T47D (cell line): ENCODE measurements at regions not wholly inside any gene's neighbourhood (a gene's known extent, or its start where the extent isn't known, plus 50 kb on each side); places are given as distances from the start of the nearest gene placed in this dataset.

Experiments used
- DNase-seq, 2 experiments: peaks; one replicate each; pipeline versions ENCODE4 v3.0.0 to v3.0.0-alpha.2; 2011 to 2012; ENCODE audit warnings: low read depth in 1 of 2, low spot score in 1 of 2
- JUND ChIP-seq: IDR thresholded peaks from 2 replicates; pipeline ENCODE4 v1.6.1; 2012; ENCODE audit warnings: low read depth
- in situ Hi-C: cut with HindIII; loops from 2 replicates; pipeline ENCODE4 v1.10.0; 2016; ENCODE audit warnings: low sequenced_read_pairs, low pct_unique_long_range_greater_than_20kb

DNA sequence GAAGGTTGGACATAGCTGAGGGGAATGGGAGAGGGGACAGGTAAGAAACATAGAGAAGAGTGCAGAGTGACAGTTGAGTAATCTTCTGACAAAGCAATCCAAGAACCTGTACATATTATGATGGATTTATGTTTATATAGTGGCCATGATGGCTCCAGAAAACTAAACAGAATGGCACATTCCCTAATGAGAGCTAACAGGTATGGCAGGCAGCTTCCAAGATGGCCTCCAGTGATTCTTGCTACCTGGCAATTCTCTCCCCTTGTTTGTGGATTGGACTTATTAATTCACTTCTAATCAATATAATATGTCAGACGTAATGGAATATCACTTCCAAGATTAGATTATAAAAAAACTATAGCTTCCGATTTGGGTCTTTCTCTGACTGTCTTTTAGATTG is 359.5 kb downstream of the DTHD1 start:
- TF ChIP-seq JUND: no peak
- DNase-seq: no peak
- in situ Hi-C loops: no loop called here

DNA sequence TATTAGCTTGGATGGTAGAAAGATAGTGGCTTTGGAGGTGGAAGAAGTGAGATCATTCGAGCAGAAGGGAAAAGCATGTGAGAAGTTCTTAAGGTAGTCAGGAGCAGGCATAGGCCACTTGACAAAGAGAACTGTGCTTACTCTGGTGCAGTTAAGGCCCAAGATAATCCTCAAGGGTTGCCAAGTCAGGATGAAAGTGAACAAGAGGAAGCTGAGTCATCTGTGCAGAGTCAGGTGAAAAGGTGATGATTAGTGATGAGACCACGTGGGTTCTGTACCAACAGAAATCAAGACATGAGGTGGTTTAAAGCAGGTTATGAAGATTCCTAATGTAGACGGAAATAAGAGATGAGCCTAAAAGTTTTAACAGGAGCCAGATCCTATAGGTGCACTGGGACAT is 369.8 kb downstream of the DTHD1 start:
- in situ Hi-C loops: no loop called here
- DNase-seq: no peak
- TF ChIP-seq JUND: no peak

DNA sequence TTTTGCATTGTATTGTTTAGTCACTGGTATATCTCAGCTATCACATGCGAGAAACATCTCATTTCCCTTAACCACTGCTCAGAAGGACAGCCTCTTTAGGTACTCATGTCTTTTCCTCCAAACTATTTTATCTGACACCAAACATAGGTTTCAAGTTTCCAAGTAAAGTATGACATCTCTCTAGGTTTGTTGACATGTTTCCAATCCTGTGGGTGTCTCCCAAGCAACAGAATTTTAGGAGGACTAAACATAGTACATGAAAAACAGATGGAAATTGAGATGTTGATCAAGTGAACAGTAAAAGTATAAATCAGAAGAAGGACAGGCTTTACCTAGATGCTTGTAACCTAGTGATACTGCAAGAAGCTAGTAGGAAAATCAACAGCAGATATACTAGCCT is 371.4 kb downstream of the DTHD1 start:
- in situ Hi-C loops: no loop called here
- no peak for TF ChIP-seq JUND
- DNase-seq: no peak

DNA sequence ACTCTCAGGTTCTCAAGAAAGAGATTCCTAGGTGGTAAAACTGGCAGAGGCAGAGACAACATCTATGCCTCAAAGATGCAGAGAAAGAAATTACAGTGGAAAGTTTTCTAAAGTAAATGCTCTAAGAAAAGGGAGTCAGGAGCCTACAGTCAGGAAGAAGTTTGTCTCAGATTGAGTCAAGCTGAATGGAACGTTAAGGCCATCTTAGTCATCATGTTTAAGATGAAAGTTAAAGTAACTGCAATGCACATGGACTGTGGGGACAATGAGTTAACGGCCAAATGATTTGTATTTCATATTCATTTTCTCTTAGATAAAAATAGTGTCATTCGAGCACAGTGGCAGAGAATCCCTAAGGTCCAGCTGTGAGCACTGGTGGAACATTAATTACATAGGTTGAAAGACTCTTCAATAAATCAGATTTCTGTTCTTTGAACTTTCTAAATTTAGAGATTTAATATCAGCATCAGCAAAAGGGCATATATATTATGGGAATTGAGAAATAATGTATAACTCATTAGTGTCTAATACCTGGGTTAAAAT is 384.6 kb downstream of the DTHD1 start:
- no peak for DNase-seq
- in situ Hi-C loops: no loop called here
- TF ChIP-seq JUND: no peak

DNA sequence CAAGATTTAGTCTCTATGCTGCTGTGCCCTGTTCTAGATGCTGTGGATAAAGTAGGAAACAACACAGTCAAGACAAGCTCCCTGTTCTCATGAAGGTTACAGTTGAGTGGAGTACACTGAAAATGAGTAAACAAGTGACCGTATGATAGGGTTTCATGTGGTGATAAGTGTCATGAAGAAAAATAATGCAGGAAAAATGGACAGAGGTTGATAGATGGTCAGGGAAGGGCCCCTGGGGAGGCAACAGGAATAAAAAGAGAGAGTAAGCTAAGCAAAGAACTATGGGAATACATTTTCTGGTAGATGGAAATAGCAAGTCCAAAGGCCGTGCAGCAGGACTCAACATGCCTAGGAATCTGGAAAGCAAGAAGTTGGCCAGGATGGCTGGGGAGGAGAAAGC is 394.0 kb downstream of the DTHD1 start:
- in situ Hi-C loops: no loop called here
- no peak for TF ChIP-seq JUND
- DNase-seq: no peak

DNA sequence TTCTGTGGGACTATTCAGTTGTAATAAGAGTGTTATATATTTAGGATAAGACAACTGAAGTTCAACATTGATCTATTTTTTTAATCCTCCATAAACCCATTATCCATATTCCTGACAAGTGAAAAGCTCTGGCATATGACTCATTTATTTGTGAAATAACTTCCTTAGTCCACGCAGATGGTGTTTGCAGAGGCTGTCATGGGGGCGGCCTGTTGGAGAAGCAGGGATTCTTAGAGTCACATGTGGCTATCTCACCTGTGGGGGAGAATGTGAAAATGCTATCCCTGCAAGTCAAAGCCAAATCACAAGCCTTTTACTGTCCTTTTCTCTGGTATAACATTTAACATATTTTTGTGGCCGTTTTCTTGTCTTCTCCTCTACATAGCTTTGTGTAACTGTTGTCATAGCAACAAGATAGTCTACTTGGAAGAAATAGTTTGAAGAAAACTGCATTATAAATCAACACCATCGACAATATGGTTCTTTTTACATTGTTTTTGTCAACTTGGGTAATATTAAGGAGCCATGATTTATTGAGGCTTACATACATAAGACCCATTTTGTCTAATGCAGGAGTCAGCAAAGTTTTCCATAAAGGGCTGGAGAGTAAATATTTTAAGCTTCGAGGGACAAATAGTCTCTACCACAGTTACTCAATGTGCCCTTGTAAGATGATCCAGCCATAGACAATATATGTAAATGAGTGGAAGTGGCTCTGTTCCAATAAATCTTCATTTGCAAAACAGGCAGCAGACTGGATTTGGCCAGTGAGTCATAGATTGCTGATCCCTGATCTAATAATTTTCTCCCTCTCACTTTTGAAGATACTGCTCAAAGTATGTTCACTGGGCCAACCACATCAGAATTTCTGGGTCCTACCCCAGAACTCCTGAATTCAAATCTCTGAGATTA is 395.0 kb downstream of the DTHD1 start:
- in situ Hi-C loops: no loop called here
- TF ChIP-seq JUND: no peak
- peak in 1 of 2 experiments; percentile 3 for DNase-seq

DNA sequence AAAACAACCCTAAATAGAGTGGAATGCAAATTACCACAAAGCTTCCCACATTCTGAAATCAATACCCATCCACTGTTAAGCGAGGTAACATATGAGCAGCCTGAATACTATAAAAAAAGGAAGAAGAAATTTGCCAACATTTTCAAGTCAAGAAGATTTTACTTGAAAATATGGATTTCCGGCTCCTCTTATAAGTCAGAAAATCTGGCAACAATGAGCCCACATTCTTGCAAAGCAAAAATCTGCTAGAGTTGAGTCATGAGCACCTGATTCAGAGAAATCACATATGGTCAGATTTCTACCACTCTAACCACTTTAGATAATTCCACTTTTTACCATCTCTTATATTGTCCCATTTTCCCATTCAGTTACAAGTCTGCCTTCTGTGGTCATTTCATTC is 395.7 kb downstream of the DTHD1 start:
- TF ChIP-seq JUND: no peak
- no peak for DNase-seq
- in situ Hi-C loops: no loop called here

DNA sequence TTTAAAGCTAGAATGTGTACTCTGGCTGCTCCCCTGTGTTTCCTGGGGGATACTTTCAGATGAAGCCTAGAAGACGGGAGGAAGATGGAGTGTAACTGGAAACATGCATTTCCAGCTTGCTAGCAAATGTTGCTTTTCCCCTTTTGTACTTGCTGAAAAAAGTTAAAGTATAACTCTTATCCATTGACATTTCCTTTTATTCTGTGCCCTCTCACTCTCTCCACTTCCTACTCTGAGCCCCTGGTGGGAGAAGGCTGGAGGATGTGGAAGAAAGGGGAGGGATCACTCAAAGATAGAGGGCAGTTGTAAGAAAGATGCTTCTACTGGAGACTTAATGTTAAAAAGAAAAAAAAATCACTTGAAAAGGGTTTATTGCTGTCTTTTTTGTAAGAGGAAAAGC is 396.5 kb downstream of the DTHD1 start:
- no peak for TF ChIP-seq JUND
- in situ Hi-C loops: no loop called here
- DNase-seq: no peak

DNA sequence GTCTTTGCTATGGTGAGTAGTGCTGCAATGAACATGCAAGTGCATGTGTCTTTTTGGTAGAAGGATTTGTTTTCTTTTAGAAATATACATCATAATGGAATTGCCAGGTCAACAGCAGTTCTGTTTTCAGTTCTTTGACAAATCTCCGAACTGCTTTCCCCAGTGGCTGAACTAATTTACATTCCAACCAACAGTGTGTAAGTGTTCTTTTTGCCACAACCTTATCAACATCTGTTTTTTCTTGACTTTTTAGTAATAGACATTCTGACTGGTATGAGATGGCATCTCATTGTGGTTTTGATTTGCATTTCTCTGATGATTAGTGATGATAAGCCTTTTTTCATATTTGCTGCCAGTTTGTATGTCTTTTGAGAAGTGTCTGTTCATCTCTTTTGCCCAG is 406.3 kb downstream of the DTHD1 start:
- DNase-seq: no peak
- in situ Hi-C loops: no loop called here
- TF ChIP-seq JUND: no peak

DNA sequence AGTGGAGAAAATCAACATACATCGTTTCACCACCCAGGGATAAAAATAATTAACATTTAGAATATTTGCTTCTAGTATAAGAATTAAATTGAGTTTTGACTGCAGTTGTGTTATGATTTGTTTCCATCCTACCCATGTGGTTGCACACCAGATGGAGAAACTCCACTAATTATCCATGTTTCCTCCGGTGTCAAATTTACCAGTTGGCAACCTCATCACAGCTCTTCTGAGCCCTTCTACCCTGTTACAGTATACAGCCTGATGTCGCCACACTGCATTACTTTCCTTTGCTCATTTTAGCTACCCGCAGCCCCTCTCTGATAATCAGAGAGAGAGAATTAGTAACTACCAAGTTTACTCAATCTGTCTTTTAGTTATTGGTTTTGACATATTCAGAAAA is 411.2 kb downstream of the DTHD1 start:
- in situ Hi-C loops: no loop called here
- no peak for DNase-seq
- TF ChIP-seq JUND: no peak

DNA sequence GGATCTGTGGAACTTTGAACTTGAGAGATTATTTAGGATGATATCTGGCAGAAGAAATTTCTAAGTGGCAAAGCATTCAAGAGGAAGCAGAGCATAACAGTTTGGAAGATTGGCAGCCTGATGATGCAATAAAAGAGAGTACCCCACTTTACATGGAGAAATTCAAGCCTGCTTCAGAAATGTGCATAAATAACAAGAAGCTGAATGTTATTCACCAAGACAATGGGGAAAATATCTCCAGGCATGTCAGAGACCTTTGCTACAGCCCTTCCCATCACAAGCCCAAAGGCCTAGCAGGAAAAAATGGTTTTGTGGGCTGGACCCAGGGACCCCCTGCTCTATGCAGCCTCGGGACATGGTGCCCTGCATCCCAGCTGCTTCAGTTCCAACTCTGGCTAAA is 420.8 kb downstream of the DTHD1 start:
- no peak for TF ChIP-seq JUND

DNA sequence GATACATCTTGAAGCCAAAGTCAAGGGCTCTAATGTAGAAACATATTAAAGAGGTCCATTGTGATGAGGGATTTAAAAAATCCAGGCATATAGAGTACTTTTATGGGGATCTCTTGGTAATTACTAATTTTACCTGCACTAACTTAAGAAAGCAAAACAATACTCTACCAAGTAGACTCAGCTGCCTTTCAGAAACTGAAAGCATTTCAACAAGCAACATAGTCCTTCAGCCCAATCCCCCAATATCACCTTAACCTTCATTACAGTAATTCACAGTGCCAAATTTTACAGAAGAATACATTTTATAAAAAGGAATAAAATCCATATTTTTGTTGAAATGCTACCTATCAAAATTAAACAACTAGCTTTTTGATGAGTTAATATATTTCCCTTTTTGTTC is 422.9 kb downstream of the DTHD1 start:
- TF ChIP-seq JUND: no peak
- in situ Hi-C loops: no loop called here
- no peak for DNase-seq

More for the DNA sequence above, 420.8 kb downstream of the DTHD1 start:
- in situ Hi-C loops: no loop called here
- DNase-seq: no peak

DNA sequence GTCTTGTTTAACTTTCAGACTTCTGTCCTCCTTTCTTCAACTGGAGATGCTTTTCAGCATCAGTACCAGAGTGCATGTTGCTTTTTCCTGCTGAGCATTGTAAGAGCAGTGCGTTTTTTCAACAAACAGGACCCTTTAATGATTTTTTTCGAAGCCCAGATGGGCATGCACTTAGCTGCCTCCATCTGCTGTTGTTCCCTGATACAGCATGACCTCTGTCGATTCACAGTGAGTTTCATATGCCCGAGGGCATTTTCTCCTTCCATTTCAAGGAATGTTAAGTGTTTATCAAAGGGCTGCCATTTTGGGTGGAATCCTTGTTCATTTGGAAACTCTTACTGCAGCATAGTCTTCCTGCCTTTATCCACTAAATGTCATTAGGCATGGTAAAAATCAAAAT is 428.6 kb downstream of the DTHD1 start:
- in situ Hi-C loops: no loop called here
- DNase-seq: no peak
- TF ChIP-seq JUND: no peak
